ENCODE measurements at regions not wholly inside any gene's neighbourhood (a gene's known extent, or its start where the extent isn't known, plus 50 kb on each side); places are given as distances from the start of the nearest gene placed in this dataset.

DNA sequence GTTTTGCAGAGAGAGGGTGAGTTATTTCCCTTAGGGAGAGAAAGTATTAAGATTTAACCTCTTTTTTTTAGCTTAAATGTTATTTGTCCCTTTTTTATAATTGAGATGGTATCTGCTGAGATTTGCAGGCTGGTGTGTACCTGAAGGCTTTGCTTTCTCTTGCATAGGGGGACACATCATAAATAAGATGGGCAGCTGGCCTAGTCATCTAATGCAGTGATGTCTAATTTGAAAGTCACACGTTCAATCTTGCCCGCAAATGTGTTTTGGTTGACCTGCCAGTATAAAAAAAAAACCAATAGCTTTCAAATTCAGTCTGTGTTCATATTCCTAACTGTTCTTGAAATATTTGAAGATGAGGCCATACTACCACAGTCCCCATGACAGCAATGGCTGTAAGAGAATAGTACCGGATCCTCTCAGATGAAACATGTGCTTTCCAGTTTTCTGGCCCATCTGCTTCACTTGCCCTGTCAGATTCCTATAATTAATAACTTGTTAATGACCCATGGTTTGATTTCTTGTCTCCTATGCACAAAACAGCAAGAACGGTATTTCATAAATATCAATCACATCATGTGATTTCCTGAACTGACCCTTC is 914.2 kb downstream of the IPMK start:
- ChIA-PET POLR2A (no interaction called here), CTCF (no interaction called here)
- H3K27me3 Mint-ChIP-seq = no peaks in the 10 kb centered on the region
- H3K9me3 Mint-ChIP-seq = no peaks in the 10 kb centered on the region
- H3K4me3 Mint-ChIP-seq = no peak overlapping the region
- no peak overlapping the region for H3K27ac Mint-ChIP-seq
- H3K4me1 Mint-ChIP-seq (ENCODE audit: low read depth) = no peaks in the 10 kb centered on the region
- no peak for TF ChIP-seq CTCF (IDR thresholded peaks at IDR 0.05)
- no peaks in the 10 kb centered on the region for H3K36me3 Mint-ChIP-seq (ENCODE audit: low read depth)
- intact Hi-C loops (cut with micrococcal nuclease) = no loop called here
- no peak for DNase-seq
- ATAC-seq = no peak

DNA sequence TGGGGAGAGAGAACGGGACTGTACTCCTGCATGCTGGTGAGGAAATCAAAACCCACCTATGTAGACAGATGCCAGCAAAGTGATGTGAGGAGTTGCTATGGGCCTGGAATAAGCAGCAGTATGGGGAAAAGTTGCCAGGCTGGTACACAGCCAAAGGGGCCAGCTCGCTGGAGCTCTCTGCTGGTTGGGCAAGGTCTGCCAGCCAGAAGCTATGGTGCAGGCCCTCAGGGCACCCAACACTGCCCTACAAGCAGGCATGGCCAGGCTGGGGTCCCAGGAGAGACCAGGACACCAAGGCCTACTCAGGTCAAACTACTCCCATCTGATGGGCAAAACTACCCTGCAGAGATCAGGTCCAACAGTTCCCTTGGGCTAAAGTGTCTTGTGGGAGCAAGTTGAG is 916.6 kb downstream of the IPMK start:
- DNase-seq = no peak
- no peak for TF ChIP-seq CTCF (IDR thresholded peaks at IDR 0.05)
- no peaks in the 10 kb centered on the region for H3K27me3 Mint-ChIP-seq

GRCh38 chr10:57341294-57341693 is 926.4 kb downstream of the IPMK start:
- POLR2A ChIA-PET = no interaction called here
- Mint-ChIP-seq H3K4me1 (ENCODE audit: low read depth) (no peaks in the 10 kb centered on the region), H3K27me3 (no peaks in the 10 kb centered on the region), H3K27ac (no peak overlapping the region), H3K9me3 (peaks cover 15% of the 10 kb centered on the region), H3K4me3 (no peak overlapping the region), H3K36me3 (ENCODE audit: low read depth) (no peaks in the 10 kb centered on the region)
- DNase-seq (no peak), ATAC-seq (no peak)
- TF ChIP-seq CTCF (IDR thresholded peaks at IDR 0.05) = no peak
- intact Hi-C loops (cut with micrococcal nuclease) = loop anchor here (10.0 kb wide), 1 partner anchor 814 kb away; no protein-coding TSS in a partner anchor
- CTCF ChIA-PET = no interaction called here

More for the DNA sequence above, 916.6 kb downstream of the IPMK start:
- Mint-ChIP-seq H3K27ac (no peak overlapping the region), H3K4me1 (ENCODE audit: low read depth) (no peaks in the 10 kb centered on the region), H3K36me3 (ENCODE audit: low read depth) (no peaks in the 10 kb centered on the region), H3K9me3 (no peaks in the 10 kb centered on the region), H3K4me3 (no peak overlapping the region)
- no peak for ATAC-seq
- ChIA-PET CTCF (no interaction called here), POLR2A (interaction anchor here (0.6 kb wide), 1 partner anchor 400 kb away, joined by 3 read pairs; no protein-coding TSS in a partner anchor)
- intact Hi-C loops (cut with micrococcal nuclease) = no loop called here

GRCh38 chr10:57338823-57339558 is 928.7 kb downstream of the IPMK start:
- CTCF ChIA-PET = interaction anchor here (3.1 kb wide), 1 partner anchor 318 kb away, joined by 10 read pairs; no protein-coding TSS in a partner anchor
- ATAC-seq = peak; percentile 55
- peak; percentile 72 for TF ChIP-seq CTCF (IDR thresholded peaks at IDR 0.05)

GRCh38 chr10:57336865-57337264 is 930.8 kb downstream of the IPMK start:
- POLR2A ChIA-PET = no interaction called here

More at GRCh38 chr10:57338823-57339558, 928.7 kb downstream of the IPMK start:
- DNase-seq = peak; percentile 16
- Mint-ChIP-seq H3K36me3 (ENCODE audit: low read depth) (no peaks in the 10 kb centered on the region), H3K27me3 (no peaks in the 10 kb centered on the region), H3K9me3 (peaks cover 11% of the 10 kb centered on the region), H3K4me1 (ENCODE audit: low read depth) (no peaks in the 10 kb centered on the region), H3K27ac (no peak overlapping the region), H3K4me3 (no peak overlapping the region)
- POLR2A ChIA-PET = no interaction called here
- intact Hi-C loops (cut with micrococcal nuclease) = loop anchor here (2.0 to 10.0 kb wide), 2 partner anchors 318 to 726 kb away; no protein-coding TSS in a partner anchor

More at GRCh38 chr10:57336865-57337264, 930.8 kb downstream of the IPMK start:
- no peak for ATAC-seq
- TF ChIP-seq CTCF (IDR thresholded peaks at IDR 0.05) = no peak
- no peak for DNase-seq
- no peaks in the 10 kb centered on the region for H3K27me3 Mint-ChIP-seq
- intact Hi-C loops (cut with micrococcal nuclease) = loop anchor here (10.0 kb wide), 1 partner anchor 728 kb away; no protein-coding TSS in a partner anchor
- CTCF ChIA-PET = interaction anchor here (3.1 kb wide), 1 partner anchor 320 kb away, joined by 10 read pairs; no protein-coding TSS in a partner anchor
- H3K9me3 Mint-ChIP-seq = no peaks in the 10 kb centered on the region
- H3K36me3 Mint-ChIP-seq (ENCODE audit: low read depth) = no peaks in the 10 kb centered on the region
- no peaks in the 10 kb centered on the region for H3K4me1 Mint-ChIP-seq (ENCODE audit: low read depth)
- H3K4me3 Mint-ChIP-seq = no peak overlapping the region
- no peak overlapping the region for H3K27ac Mint-ChIP-seq

All from activated CD8-positive, alpha-beta T cell treated with anti-CD3 and anti-CD28 coated beads for 36 hours (primary cell).